GM12874 (cell line): ENCODE measurements at regions not wholly inside any gene's neighbourhood (a gene's known extent, or its start where the extent isn't known, plus 50 kb on each side); places are given as distances from the start of the nearest gene placed in this dataset.

Experiments
- TF ChIP-seq, protein P1 (sequence below): IDR thresholded peaks from 2 replicates; pipeline ENCODE4 v1.5.1; 2011; ENCODE audit warnings: low read depth, mild to moderate bottlenecking, control low read depth, low read length, moderate library complexity; ENCODE audit not compliant: insufficient read depth

DNA sequence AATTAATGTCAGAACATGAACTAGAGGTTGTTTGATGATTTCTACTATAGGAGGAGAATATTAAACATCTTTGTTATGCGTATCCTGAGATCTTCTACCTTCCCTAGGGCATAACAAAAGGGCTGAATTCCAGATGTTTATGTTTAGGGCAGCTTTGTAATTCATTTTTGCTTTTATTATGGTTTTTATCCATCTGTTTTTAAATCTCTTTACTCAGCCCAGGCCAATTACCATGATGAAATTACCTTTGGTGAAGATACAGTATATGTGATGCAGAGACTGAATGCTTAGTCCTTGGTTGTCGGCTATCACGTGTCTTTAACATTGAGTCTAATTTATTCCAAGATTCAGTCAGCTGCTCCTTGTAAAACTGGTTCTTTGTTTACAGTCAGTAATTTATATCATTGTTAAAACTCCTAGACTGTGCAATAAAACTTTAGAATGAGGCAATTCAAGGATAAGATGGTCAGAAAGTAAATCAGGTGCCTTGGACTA lies 176.9 kb downstream of the CTH start:
- TF ChIP-seq, protein P1, sequence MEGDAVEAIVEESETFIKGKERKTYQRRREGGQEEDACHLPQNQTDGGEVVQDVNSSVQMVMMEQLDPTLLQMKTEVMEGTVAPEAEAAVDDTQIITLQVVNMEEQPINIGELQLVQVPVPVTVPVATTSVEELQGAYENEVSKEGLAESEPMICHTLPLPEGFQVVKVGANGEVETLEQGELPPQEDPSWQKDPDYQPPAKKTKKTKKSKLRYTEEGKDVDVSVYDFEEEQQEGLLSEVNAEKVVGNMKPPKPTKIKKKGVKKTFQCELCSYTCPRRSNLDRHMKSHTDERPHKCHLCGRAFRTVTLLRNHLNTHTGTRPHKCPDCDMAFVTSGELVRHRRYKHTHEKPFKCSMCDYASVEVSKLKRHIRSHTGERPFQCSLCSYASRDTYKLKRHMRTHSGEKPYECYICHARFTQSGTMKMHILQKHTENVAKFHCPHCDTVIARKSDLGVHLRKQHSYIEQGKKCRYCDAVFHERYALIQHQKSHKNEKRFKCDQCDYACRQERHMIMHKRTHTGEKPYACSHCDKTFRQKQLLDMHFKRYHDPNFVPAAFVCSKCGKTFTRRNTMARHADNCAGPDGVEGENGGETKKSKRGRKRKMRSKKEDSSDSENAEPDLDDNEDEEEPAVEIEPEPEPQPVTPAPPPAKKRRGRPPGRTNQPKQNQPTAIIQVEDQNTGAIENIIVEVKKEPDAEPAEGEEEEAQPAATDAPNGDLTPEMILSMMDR, result no peak

DNA sequence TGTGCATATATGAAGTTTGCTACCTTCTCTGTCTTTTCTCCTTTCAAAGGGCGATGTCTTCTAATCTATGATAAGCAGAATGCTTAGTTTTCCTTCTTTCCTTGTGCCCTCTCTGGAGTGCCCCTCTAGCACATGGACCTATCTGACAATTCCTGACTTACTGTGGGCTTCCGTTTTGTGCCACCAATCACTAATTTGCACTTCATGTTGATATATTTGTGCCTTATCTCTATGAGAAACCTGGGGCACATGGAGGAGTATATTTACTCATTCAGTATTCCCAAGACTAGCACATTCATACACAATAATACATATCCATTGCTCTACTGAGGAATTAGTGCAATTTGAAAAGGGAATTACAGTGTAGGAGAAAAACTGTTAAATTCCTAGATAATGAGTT lies 197.7 kb downstream of the CTH start:
- TF ChIP-seq, protein P1, result no peak

DNA sequence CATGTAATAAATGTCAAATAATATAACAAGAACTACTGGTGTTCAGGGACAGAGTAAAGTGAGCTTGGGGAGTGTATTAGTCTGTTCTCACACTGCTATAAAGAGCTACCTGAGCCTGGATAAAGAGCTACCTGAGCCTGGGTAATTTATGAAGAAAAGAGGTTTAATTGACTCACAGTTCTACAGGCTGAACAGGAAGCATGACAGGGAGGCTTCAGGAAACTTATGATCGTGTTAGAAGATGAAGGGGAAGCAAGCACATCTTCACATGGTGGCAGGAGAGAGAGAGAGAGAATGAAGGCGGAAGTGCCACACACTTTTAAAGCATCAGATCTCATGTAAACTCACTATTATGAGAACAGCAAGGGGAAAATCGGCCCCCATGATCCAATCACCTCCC lies 205.9 kb downstream of the CTH start:
- TF ChIP-seq, protein P1, result no peak

DNA sequence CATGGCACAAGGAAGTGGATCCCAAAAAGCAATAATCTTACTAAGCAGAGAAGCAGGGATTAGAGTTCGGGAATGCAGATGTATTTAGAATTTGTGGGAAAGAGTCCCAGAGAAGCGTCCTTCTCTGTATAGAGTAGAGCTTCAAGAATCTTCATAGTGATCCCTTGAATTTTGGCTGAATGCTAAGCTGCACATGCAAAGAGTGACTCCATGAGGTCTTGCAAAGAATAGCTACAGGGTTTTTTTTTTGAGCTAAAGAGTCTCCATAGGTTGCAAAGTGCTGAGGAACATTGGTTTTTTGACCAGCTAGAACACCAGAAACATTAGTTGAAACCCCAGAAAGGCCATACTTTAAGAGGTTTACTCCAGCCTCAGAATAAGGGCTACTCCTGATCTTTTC lies 206.7 kb downstream of the CTH start:
- TF ChIP-seq, protein P1, result no peak

DNA sequence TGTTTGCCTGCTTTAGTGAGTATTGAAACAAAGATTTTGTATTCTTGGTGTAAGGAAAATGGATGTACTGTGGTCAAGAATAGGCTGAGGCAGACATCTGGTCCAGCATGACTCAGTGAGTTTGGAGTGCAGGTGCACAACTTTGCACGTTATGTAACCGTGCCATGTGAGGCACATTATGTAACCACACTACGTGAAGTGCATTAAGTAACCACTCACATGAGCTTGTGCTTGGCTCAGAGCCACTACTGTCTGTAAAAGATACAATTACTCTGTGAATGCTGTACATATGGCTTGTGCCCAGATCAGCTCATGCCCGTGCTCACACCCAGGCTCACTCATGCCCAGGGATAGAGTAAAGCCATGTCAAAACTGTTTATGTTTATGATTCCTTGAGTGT lies 216.8 kb downstream of the CTH start:
- TF ChIP-seq, protein P1, result no peak

DNA sequence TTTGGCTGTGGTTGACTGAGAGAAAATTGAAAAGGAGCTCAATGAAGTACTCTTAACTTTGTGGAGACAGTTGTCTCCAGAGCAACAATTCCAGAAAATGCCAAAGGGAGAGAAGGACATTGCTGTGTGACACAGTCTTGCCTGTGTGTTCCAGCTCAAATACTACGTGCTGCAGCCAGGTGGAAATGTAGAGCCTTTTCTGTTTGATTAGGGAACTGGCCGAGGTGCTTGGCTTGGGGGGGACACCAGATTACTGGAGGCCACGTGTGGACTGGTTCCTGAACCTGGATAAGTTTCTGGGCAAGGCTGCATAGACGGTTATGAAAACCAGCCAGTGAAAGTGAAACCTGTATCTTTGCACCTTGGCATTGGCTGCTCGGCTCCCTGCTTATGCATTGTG lies 217.9 kb downstream of the CTH start:
- TF ChIP-seq, protein P1, result no peak

DNA sequence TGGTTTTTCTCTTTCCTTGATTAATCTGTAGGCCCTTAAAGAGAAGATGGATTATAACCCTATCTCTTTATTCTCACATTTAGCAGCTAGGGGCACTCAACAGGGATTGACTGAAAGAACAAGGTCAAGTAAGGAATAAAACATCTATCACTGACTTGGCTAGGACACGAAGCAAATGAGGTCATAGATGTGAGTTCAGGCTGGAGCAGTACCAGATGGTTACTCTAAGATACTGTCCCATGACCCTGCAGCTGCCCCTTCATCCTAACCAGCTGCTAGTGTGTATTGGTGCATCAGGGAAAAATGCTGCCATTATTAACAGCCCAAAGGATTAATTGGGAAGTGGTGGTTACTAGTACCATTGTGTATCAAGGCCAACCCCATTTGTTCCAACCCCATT lies 221.9 kb downstream of the CTH start:
- TF ChIP-seq, protein P1, result no peak

DNA sequence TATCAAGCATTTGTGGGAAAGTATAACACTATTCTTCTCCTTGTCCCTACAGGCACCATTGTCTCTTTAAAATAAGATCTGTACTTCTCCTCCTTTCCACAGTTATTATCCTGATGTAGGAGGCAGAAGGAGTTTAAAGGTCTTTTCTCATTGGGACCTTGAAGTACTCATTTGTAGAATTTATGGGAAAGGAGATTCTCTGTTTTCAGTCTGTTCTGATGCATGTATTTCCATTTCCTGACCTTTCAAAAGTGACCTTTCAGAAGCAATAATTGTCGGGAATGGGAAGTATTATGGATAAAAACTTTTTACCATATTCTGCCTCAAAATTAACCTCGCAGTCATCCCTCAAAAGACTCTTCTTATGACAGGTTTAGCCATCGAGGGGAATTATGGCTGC lies 224.8 kb downstream of the CTH start:
- TF ChIP-seq, protein P1, result no peak
